Tibial nerve (tissue), 4 donors: ENCODE measurements at regions not wholly inside any gene's neighbourhood (a gene's known extent, or its start where the extent isn't known, plus 50 kb on each side); places are given as distances from the start of the nearest gene placed in this dataset.

ENCODE experiments used
- EP300 ChIP-seq, 2 donors: sonication (generic); formaldehyde crosslinking; IDR thresholded peaks; one replicate each; pipeline ENCODE4 v1.6.1; 2017; ENCODE audit warnings: antibody characterized with exemption in 2 of 2, mild to moderate bottlenecking in 1 of 2
- POLR2A ChIP-seq, 2 donors: fragments of 450-650 bp; IDR thresholded peaks; one replicate each; pipeline ENCODE4 v1.6.1; 2017; ENCODE audit warnings: antibody characterized with exemption in 2 of 2, mild to moderate bottlenecking in 2 of 2, moderate library complexity in 2 of 2
- TF ChIP-seq, protein P1 (sequence below), 5 experiments: fragments of 200-600 bp in 3 of 5; fragments of 450-650 bp in 2 of 5; sonication (generic) in 3 of 5; IDR thresholded peaks; one replicate each; pipeline ENCODE4 v1.5.1; 2016 to 2019; ENCODE audit warnings: antibody characterized with exemption in 5 of 5, mild to moderate bottlenecking in 3 of 5, moderate library complexity in 2 of 5

DNA sequence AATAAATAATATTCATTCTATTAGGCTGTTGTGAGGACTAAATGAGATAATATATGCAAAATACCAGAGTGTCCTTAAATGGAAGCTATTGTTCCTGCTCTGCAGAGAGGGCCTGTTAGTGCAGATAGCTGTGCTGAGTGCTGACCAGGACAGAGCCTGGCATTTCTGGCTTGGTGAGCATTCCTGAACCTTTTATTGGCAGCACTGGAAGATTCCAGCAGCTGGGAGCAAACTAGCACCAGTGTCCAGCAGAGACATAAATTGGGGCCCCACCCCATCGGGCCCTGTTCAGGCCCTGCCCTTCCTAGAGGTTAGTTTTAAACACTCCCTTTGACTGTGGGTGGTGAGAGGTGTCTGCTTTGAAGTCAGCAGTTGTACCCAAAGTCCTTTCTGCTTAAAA is 85.9 kb upstream of the GADD45A start:
- TF ChIP-seq, protein P1, sequence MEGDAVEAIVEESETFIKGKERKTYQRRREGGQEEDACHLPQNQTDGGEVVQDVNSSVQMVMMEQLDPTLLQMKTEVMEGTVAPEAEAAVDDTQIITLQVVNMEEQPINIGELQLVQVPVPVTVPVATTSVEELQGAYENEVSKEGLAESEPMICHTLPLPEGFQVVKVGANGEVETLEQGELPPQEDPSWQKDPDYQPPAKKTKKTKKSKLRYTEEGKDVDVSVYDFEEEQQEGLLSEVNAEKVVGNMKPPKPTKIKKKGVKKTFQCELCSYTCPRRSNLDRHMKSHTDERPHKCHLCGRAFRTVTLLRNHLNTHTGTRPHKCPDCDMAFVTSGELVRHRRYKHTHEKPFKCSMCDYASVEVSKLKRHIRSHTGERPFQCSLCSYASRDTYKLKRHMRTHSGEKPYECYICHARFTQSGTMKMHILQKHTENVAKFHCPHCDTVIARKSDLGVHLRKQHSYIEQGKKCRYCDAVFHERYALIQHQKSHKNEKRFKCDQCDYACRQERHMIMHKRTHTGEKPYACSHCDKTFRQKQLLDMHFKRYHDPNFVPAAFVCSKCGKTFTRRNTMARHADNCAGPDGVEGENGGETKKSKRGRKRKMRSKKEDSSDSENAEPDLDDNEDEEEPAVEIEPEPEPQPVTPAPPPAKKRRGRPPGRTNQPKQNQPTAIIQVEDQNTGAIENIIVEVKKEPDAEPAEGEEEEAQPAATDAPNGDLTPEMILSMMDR (IDR thresholded peaks at IDR 0.05), result no peak
- TF ChIP-seq POLR2A (IDR thresholded peaks at IDR 0.05) (no peak), EP300 (IDR thresholded peaks at IDR 0.05) (no peak)
